ENCODE measurements at regions not wholly inside any gene's neighbourhood (a gene's known extent, or its start where the extent isn't known, plus 50 kb on each side); places are given as distances from the start of the nearest gene placed in this dataset.

GRCh38 chr1:56340977-56341376 lies 238.4 kb downstream of the PLPP3 start:
- no peak for DNase-seq

- no peak for DNase-seq
Measured at GRCh38 chr1:56339786-56340465, 239.4 kb downstream of the PLPP3 start.

DNA sequence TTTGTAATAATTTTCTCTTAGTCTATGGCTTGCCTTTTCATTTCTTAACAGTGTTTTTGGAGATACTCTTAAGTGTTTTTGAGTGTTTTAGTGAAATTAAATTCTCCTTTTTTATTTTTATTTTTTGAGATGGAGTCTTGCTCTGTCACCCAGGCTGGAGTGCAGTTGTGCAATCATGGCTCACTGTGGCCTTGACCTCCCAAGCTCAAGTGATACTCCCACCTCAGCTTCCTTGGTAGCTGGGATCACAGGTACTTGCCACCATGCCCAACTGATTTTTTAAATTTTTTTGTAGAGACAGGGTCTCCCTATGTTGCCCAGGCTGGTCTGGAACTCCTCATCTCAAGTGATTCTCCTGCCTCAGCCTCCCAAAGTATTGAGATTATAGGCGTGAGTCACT lies 240.3 kb downstream of the PLPP3 start:
- no peak for DNase-seq

- no peak for DNase-seq
Measured at GRCh38 chr1:56336982-56337381, 242.4 kb downstream of the PLPP3 start.

DNA sequence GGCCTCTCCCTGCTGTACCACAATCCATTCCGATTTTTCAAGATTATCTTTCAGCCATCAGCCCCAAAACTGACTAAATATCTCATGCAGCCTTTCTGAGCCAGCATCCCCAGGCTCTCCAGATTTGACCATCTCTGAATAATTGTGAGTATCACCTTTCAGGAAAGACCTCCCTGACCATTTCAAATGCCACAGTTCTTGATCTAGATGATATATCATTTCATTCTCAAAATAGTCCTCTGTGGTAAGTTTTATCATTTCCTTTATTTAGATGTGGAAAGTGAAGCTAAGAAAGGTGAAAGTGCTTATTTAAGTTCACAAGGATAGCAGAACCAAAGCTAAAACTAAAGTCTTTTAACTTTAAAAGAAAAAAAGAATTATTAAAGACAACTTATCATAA lies 244.0 kb downstream of the PLPP3 start:
- no peak for DNase-seq

DNA sequence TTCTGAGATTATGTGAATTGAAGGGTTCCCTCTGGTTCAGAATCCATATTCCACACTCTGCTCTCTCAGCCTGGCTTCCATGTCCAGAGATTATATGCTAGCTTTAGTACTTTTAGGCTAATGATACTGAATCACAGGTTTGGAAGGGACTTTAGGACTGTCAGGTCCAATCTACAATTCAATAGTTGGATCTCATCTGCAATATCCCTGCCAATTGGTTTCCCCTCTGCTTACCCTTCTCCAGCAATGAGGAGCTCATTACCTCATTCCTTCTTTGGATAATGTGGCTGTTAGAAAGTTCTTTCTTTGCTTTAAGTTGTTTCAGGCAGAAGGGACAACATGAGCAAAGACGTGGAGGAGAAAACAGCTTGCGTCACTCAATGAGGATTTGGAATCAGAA lies 245.3 kb downstream of the PLPP3 start:
- no peak for DNase-seq

GRCh38 chr1:56333461-56333860 lies 245.9 kb downstream of the PLPP3 start:
- DNase-seq = no peak

GRCh38 chr1:56331892-56332567 lies 247.3 kb downstream of the PLPP3 start:
- DNase-seq = no peak

- no peak for DNase-seq
Measured at GRCh38 chr1:56331207-56331891, 248.0 kb downstream of the PLPP3 start.

- DNase-seq = no peak
Measured at GRCh38 chr1:56330391-56331026, 248.9 kb downstream of the PLPP3 start.

DNA sequence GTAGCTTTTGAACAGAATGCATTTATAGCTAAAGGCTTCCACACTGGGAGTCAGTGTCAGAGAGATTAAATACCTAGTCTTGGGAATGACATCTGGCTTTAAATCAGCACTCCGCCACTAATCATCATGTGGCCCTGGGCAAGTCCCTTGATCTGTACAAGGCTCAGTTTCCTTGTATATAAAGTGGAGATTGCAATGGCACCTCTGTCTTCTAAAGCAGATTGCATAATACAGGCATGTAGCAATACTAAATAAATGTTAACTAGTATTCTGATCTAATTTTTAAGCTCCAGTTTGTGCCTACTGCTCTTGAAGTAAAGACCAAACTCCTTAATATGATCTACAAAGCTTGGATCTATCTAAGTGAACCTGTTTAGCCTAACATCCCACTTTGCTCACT lies 249.4 kb downstream of the PLPP3 start:
- DNase-seq = no peak

DNA sequence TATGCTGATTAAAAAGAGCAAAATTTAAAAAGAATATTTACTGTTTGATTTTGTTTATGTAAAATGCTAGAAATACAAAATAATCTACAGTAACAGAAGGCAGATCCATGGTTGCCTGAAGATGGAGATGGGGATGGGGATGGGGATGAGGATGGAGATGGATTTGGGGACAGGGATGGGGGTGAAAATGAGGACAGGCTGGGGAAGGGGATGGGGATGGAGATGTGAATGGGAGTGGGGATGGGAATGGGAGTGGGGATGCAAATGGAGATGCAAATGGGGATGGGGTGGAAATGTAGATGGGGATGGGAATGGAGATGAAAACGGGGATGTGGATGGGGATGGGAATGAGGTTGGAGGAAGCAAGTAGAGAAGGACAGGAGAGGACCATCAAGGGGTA lies 252.2 kb downstream of the PLPP3 start:
- no peak for DNase-seq

- no peak for DNase-seq
Measured at GRCh38 chr1:56326056-56326455, 253.3 kb downstream of the PLPP3 start.

GRCh38 chr1:56324504-56324903 lies 254.9 kb downstream of the PLPP3 start:
- DNase-seq = no peak

GRCh38 chr1:56322211-56322610 lies 257.2 kb downstream of the PLPP3 start:
- DNase-seq = no peak

- no peak for DNase-seq
Measured at GRCh38 chr1:56321150-56321490, 258.2 kb downstream of the PLPP3 start.

DNA sequence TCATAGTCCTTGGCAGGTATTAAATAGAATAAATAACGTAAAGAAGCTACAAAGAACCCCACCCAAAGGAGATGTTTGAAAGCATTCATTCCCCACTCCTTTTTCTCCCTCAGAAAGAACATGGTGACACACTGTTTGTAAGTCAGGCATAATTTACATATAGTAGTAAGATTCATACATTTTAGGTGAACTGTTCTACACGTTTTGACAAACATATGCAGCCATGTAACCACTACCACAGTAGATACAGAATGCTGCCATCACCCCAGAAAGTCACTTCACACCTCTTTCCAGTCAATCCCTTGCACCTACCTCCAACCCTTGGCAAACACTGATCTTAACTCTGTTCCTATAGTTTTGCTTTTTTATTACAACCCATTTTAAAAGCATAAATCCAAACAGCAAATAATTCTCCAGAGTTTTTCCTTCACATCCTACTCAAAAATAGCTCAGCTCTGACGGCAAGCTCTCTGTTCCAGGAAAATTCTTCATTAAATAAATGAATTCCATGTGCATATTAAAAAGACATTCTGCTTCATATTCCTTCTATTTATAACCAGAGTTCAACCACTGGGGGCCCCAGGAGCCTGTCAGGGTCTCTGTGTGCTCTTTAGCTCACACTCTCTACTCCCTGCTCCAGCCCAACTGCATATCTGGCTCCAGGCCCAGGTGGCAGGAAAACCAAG lies 258.8 kb downstream of the PLPP3 start:
- no peak for DNase-seq

GRCh38 chr1:56317722-56318121 lies 261.6 kb downstream of the PLPP3 start:
- DNase-seq = no peak

DNA sequence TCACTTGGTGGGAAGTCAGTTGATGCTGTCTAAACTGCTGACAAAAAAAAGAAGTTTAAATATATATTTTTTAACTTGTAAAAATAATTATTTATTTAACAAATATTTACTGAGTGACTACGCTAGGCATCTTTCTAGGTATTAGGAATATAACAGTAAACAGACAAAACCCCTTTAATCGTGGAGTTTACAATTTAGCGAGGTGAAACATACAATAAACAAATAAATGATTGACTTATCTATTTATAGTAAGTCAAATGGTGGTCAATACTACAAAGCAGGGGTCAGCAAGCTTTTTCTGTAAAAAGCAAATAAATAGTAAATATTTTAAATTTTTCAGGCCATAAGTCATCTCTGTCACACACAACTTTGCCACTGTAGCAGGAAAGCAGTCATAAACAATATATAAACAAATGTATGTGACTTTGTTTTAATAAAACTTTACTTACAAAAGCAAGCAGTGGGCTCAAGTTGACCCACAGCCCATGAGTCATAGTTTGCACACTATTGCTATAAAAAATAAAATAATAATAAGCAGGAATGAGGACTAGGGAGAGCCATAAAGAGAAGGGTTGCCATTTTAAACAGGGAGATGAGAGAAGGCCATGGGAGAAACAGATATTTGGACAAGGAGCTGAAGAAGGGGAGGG lies 263.9 kb downstream of the PLPP3 start:
- no peak for DNase-seq

DNA sequence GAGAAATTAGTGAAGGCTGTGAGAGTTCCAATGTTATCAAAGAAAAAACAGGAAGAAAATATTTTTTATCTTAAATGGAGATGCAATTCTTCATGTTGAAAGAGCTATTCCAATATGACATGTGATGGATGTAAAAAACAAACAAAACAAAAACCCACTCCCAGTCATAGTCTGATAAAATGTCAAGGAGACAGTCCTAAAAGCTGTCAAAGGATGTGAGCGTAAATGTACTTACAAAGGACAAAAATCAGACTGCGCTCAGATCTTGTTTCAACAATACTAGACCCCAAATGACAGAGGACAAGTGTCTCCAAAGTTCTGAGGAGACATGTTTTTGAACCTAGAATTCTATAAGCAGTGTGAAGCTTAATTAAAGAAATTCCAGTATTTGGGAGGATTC lies 265.8 kb downstream of the PLPP3 start:
- no peak for DNase-seq

DNA sequence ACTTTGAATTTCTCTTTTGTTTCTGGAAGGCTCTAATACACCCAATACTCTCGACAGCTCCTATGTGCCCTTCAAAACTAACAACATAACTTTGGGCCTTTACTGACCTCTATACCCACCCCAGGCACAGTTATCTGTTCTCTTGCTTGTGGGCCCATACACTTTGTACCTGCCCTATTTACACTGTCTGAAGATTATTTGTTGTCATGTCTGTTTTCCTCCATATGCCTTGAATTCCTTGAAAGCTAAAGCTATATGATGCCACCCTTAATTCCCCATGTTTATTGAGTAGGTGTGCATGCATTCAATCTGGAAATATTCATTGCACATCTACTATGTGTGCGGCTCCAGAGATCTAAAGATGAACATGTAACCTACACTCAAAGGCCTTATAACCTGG lies 267.6 kb downstream of the PLPP3 start:
- no peak for DNase-seq

GRCh38 chr1:56310945-56311344 lies 268.4 kb downstream of the PLPP3 start:
- no peak for DNase-seq

DNA sequence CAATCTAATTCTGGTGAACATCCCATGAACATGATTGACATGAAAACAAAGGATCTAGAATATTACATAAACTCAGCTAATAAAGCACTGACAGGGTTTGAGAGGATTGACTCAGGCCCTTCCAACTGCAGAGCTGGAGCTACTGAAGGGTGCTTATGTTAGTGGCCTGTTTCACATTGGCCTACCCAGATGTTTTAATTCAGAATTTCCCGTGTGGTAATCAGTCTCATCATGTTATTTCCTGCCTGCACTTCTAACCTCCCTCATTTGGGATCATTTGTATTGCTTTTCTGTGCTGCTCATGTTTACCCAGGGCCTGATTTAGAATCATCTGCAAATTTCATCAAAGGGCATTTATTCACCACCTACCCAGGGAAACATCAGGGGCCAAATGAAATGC lies 270.3 kb downstream of the PLPP3 start:
- no peak for DNase-seq
